SK-N-SH treated with all-trans-retinoic acid at 6 μM for 48 hours (cell line): ENCODE measurements at regions not wholly inside any gene's neighbourhood (a gene's known extent, or its start where the extent isn't known, plus 50 kb on each side); places are given as distances from the start of the nearest gene placed in this dataset.

Experiments used
- ATAC-seq: fragments of 200-7000 bp; cut with Tn5 transposase; 3 replicates; pipeline ENCODE4 v1.9.1; 2020; ENCODE audit warnings: mild to moderate bottlenecking, moderate library complexity
- ARNTL ChIP-seq: fragments of 450-650 bp; formaldehyde crosslinking; IDR thresholded peaks from 2 replicates; pipeline ENCODE4 v1.5.0; 2020; ENCODE audit warnings: low read depth, mild to moderate bottlenecking, moderate library complexity, borderline replicate concordance
- CSDC2 ChIP-seq: fragments of 250-450 bp; sonication (Bioruptor Pico); IDR thresholded peaks from 2 replicates; pipeline ENCODE4 v1.5.0; 2020; ENCODE audit warnings: mild to moderate bottlenecking, moderate library complexity
- ESRRG ChIP-seq: fragments of 250-450 bp; sonication (Bioruptor Pico); IDR thresholded peaks from 2 replicates; pipeline ENCODE4 v1.6.1; 2021; ENCODE audit warnings: mild to moderate bottlenecking
- GLIS3 ChIP-seq: fragments of 250-450 bp; sonication (Bioruptor Pico); IDR thresholded peaks from 2 replicates; pipeline ENCODE4 v1.5.0; 2020; ENCODE audit warnings: mild to moderate bottlenecking, moderate library complexity
- ISL1 ChIP-seq: fragments of 250-450 bp; sonication (Bioruptor Pico); IDR thresholded peaks from 2 replicates; pipeline ENCODE4 v2.1.2; 2022; ENCODE audit warnings: mild to moderate bottlenecking, moderate library complexity
- OSR1 ChIP-seq: fragments of 250-450 bp; sonication (Bioruptor Pico); IDR thresholded peaks from 2 replicates; pipeline ENCODE4 v1.8.0; 2022; ENCODE audit warnings: moderate library complexity, mild to moderate bottlenecking, inconsistent platforms
- PPARA ChIP-seq: fragments of 250-450 bp; sonication (Bioruptor Pico); IDR thresholded peaks from 2 replicates; pipeline ENCODE4 v1.5.0; 2020; ENCODE audit warnings: mild to moderate bottlenecking, borderline replicate concordance
- RARB ChIP-seq: fragments of 250-450 bp; sonication (Bioruptor Pico); IDR thresholded peaks from 2 replicates; pipeline ENCODE4 v1.8.0; 2021; ENCODE audit warnings: mild to moderate bottlenecking, moderate library complexity
- TOX ChIP-seq: fragments of 250-450 bp; sonication (Bioruptor Pico); IDR thresholded peaks from 2 replicates; pipeline ENCODE4 v1.8.0; 2021; ENCODE audit warnings: mild to moderate bottlenecking, moderate library complexity, borderline replicate concordance
- ZC3H10 ChIP-seq: fragments of 250-450 bp; sonication (Bioruptor Pico); IDR thresholded peaks from 2 replicates; pipeline ENCODE4 v1.5.1; 2021; ENCODE audit warnings: mild to moderate bottlenecking, moderate library complexity
- ZFP3 ChIP-seq: fragments of 250-450 bp; sonication (Bioruptor Pico); IDR thresholded peaks from 2 replicates; pipeline ENCODE4 v1.5.0; 2020; ENCODE audit warnings: mild to moderate bottlenecking, moderate library complexity
- ZFP30 ChIP-seq: fragments of 450-650 bp; formaldehyde crosslinking; IDR thresholded peaks from 2 replicates; pipeline ENCODE4 v1.5.0; 2022; ENCODE audit warnings: mild to moderate bottlenecking, moderate library complexity
- ZNF565 ChIP-seq: fragments of 450-650 bp; formaldehyde crosslinking; conservative IDR thresholded peaks from 2 replicates; pipeline ENCODE4 v1.5.0; 2020; ENCODE audit warnings: low read depth, mild to moderate bottlenecking, moderate library complexity
- ZNF70 ChIP-seq: fragments of 450-650 bp; formaldehyde crosslinking; IDR thresholded peaks from 2 replicates; pipeline ENCODE4 v1.5.0; 2020; ENCODE audit warnings: mild to moderate bottlenecking, moderate library complexity
- ZNF8 ChIP-seq: fragments of 450-650 bp; formaldehyde crosslinking; IDR thresholded peaks from 2 replicates; pipeline ENCODE4 v1.5.0; 2020; ENCODE audit warnings: mild to moderate bottlenecking, moderate library complexity
- TF ChIP-seq, protein P1 (sequence below): fragments of 250-450 bp; sonication (Bioruptor Pico); IDR thresholded peaks from 2 replicates; pipeline ENCODE4 v1.5.0; 2020; ENCODE audit warnings: mild to moderate bottlenecking, moderate library complexity
- TF ChIP-seq, protein P2 (sequence below): fragments of 250-450 bp; sonication (Bioruptor Pico); IDR thresholded peaks from 2 replicates; pipeline ENCODE4 v1.8.0; 2020; ENCODE audit warnings: mild to moderate bottlenecking, moderate library complexity, borderline replicate concordance
- TF ChIP-seq, protein P3 (sequence below): fragments of 250-450 bp; sonication (Bioruptor Pico); IDR thresholded peaks from 2 replicates; pipeline ENCODE4 v1.5.1; 2021; ENCODE audit warnings: mild to moderate bottlenecking, moderate library complexity
- TF ChIP-seq, protein P4 (sequence below): fragments of 250-450 bp; sonication (Bioruptor Pico); IDR thresholded peaks from 2 replicates; pipeline ENCODE4 v1.5.1; 2020; ENCODE audit warnings: low read depth, mild to moderate bottlenecking, moderate library complexity

DNA sequence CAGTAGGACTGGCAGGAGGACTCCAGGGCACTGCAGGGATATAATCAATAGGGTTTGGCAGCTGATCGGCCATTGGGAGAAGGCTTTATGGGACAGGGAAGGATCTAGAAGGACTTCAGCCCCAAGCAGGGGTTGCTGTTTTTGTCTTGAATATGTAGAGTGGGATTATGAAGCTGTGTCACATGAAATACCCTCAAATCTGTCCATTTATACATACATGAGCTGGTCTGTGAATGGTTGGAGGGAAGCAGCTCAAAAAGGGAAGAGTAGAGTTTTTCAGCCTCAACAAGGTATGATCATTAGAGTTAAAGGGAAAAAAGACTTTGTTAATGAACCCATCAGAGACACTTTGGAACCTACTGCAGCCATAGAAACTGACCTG, 98.2 kb upstream of the ZNF217 start (continued):
- TF ChIP-seq, protein P1, sequence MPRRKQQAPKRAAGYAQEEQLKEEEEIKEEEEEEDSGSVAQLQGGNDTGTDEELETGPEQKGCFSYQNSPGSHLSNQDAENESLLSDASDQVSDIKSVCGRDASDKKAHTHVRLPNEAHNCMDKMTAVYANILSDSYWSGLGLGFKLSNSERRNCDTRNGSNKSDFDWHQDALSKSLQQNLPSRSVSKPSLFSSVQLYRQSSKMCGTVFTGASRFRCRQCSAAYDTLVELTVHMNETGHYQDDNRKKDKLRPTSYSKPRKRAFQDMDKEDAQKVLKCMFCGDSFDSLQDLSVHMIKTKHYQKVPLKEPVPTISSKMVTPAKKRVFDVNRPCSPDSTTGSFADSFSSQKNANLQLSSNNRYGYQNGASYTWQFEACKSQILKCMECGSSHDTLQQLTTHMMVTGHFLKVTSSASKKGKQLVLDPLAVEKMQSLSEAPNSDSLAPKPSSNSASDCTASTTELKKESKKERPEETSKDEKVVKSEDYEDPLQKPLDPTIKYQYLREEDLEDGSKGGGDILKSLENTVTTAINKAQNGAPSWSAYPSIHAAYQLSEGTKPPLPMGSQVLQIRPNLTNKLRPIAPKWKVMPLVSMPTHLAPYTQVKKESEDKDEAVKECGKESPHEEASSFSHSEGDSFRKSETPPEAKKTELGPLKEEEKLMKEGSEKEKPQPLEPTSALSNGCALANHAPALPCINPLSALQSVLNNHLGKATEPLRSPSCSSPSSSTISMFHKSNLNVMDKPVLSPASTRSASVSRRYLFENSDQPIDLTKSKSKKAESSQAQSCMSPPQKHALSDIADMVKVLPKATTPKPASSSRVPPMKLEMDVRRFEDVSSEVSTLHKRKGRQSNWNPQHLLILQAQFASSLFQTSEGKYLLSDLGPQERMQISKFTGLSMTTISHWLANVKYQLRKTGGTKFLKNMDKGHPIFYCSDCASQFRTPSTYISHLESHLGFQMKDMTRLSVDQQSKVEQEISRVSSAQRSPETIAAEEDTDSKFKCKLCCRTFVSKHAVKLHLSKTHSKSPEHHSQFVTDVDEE (CRISPR knock-in tag): no peak
- no peak for TF ChIP-seq GLIS3 (CRISPR knock-in tag)

DNA sequence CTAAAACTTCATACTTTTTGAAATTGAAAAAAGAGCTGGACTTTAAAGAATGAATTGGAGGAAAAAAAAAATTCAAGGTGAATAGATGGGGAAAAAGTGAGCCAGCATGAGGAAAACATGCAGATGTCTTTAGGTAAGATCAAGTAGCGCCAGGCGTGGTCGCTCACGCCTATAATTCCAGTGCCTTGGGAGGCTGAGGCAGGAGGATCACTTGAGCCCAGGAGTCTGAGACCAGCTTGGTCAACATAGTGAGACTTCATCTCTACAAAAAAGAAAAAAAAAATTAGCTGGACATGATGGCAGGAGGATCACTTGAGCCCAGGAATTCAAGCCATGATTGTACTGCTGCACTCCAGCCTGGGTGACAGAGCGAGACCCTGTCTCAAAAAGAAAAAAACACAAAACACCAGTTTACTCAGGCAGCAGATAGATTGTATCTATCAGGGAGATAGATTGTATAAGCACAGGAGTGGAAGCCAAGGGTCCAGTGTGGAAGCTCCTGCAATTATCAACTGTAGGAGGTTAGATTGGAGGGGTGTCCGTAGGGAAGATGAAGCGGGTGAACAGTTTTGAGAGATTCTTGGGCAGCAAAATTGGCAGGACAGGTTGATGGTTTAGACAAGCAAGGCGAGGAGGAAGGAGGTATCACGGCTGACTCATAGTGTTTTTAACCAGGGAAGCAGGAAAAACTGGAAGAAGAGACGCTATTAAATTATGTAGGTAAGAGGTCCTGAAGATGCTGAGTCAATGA, 97.6 kb upstream of the ZNF217 start:
- TF ChIP-seq ZFP3 (CRISPR knock-in tag) (no peak), PPARA (CRISPR knock-in tag) (no peak), ZNF70 (no peak), RARB (no peak)
- peak; percentile 51; the same call in 2 of the 3 replicates for ATAC-seq

DNA sequence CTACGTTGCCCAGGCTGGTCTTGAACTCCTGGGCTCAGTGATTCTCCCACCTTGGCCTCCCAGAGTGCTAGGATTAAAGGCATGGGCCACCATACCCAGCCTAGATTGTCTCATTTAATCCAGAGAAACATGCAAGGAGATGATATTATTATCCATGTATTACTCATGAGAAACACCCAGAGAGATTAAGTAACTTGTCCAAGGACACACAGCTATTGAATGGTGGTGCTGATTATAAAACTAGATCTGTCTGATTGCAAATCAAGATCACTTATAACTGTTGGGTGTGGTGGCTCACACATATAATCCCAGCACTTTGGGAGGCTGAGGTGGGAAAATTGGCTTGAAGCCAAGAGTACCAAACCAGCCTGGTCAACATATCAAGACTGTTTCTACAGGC, 94.4 kb upstream of the ZNF217 start:
- ATAC-seq: no peak
- TF ChIP-seq ISL1 (no peak), GLIS3 (CRISPR knock-in tag) (no peak), ZNF565 (no peak), ZC3H10 (CRISPR knock-in tag) (no peak), ZFP30 (CRISPR knock-in tag) (no peak), RARB (no peak), OSR1 (CRISPR knock-in tag) (no peak), ZNF8 (CRISPR knock-in tag) (no peak), ARNTL (CRISPR knock-in tag) (no peak), ESRRG (no peak), ZNF70 (no peak), ZFP3 (CRISPR knock-in tag) (no peak)
- TF ChIP-seq, protein P1 (CRISPR knock-in tag): no peak
- TF ChIP-seq, protein P2, sequence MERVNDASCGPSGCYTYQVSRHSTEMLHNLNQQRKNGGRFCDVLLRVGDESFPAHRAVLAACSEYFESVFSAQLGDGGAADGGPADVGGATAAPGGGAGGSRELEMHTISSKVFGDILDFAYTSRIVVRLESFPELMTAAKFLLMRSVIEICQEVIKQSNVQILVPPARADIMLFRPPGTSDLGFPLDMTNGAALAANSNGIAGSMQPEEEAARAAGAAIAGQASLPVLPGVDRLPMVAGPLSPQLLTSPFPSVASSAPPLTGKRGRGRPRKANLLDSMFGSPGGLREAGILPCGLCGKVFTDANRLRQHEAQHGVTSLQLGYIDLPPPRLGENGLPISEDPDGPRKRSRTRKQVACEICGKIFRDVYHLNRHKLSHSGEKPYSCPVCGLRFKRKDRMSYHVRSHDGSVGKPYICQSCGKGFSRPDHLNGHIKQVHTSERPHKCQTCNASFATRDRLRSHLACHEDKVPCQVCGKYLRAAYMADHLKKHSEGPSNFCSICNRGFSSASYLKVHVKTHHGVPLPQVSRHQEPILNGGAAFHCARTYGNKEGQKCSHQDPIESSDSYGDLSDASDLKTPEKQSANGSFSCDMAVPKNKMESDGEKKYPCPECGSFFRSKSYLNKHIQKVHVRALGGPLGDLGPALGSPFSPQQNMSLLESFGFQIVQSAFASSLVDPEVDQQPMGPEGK (CRISPR knock-in tag): no peak
- TF ChIP-seq, protein P3, sequence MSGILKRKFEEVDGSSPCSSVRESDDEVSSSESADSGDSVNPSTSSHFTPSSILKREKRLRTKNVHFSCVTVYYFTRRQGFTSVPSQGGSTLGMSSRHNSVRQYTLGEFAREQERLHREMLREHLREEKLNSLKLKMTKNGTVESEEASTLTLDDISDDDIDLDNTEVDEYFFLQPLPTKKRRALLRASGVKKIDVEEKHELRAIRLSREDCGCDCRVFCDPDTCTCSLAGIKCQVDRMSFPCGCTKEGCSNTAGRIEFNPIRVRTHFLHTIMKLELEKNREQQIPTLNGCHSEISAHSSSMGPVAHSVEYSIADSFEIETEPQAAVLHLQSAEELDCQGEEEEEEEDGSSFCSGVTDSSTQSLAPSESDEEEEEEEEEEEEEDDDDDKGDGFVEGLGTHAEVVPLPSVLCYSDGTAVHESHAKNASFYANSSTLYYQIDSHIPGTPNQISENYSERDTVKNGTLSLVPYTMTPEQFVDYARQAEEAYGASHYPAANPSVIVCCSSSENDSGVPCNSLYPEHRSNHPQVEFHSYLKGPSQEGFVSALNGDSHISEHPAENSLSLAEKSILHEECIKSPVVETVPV (CRISPR knock-in tag): no peak
- TF ChIP-seq, protein P4, sequence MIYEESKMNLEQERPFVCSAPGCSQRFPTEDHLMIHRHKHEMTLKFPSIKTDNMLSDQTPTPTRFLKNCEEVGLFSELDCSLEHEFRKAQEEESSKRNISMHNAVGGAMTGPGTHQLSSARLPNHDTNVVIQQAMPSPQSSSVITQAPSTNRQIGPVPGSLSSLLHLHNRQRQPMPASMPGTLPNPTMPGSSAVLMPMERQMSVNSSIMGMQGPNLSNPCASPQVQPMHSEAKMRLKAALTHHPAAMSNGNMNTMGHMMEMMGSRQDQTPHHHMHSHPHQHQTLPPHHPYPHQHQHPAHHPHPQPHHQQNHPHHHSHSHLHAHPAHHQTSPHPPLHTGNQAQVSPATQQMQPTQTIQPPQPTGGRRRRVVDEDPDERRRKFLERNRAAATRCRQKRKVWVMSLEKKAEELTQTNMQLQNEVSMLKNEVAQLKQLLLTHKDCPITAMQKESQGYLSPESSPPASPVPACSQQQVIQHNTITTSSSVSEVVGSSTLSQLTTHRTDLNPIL (CRISPR knock-in tag): no peak

DNA sequence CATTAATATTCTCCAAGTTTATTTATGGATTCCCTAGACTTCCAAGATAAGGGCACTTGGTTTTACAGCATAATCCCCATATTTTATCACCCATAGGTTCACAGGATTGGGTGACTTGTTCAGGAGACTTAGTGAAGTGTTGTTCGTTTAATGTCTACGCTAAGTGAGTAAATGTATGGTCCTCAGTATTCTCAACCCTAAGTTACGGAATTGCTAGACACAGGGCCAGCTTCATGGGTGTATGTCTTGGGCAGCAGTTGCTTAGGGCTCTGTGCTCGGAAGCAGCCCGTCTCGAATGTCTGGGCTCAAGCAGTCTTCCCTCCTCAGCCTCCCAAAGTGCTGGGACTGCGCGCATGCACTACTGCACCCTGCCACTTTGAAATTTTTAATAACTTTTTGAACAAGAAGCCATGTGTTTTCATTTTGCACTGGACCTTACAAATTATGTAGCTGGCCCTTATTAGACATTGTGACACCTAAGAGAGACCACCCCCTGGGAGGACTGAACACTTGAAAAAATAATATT, 91.5 kb upstream of the ZNF217 start:
- TF ChIP-seq, protein P3 (CRISPR knock-in tag): no peak
- no peak for TF ChIP-seq CSDC2 (CRISPR knock-in tag)
- no peak for TF ChIP-seq ZFP3 (CRISPR knock-in tag)
- TF ChIP-seq ZNF8 (CRISPR knock-in tag): no peak
- no peak for TF ChIP-seq TOX
- no peak for TF ChIP-seq GLIS3 (CRISPR knock-in tag)
- no peak for ATAC-seq
